Fibroblast of villous mesenchyme (primary cell): ENCODE measurements at regions not wholly inside any gene's neighbourhood (a gene's known extent, or its start where the extent isn't known, plus 50 kb on each side); places are given as distances from the start of the nearest gene placed in this dataset. TPM values are rescaled to one million over a fixed set of nuclear protein-coding genes. Genes with fewer than 3 reads are reported as not detected.
"Not testable (repeated sequence)": the region's sequence is repeated elsewhere in the genome, so short reads cannot be mapped to it uniquely, and the experiment has no call there.

Experiments
- DNase-seq: peaks from one replicate; pipeline ENCODE4 v3.0.0-alpha.2; 2010; ENCODE audit warnings: low read depth
- H3K4me3 ChIP-seq: 2 replicates; pipeline ENCODE4 v1.5.1; 2011; ENCODE audit warnings: low read depth, mild to moderate bottlenecking, low read length
- small RNA-seq: library from RNA; depleted of rRNA; stranded (forward); fragments of <200 nt; gene quantifications from one replicate; pipeline ENCODE3, GENCODE V24; 2012
- TF ChIP-seq, protein P1 (sequence below): IDR thresholded peaks from 2 replicates; pipeline ENCODE4 v1.5.1; 2012; ENCODE audit warnings: low read depth, mild to moderate bottlenecking, low read length; ENCODE audit not compliant: insufficient read depth

DNA sequence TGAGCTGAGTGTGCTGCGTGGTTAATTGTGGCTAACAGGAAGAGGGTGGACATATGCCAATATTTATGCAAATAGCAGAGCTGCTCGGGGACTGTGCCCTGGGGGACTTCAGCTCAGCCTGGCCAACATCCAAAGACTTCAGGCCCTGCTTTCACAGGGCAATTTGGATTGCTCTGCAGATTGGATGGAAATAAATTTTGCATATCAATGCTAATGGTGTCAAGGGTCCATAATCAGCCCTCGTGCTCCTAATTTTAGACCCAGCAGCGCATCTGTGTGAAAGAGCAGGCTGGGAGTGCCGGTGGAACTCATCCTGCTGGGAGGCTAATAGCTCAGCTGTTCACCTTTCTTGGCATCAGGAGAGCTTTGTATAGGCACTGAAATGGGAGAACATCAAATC lies 270.1 kb downstream of the TCERG1L start:
- no peak for DNase-seq
- TF ChIP-seq, protein P1, sequence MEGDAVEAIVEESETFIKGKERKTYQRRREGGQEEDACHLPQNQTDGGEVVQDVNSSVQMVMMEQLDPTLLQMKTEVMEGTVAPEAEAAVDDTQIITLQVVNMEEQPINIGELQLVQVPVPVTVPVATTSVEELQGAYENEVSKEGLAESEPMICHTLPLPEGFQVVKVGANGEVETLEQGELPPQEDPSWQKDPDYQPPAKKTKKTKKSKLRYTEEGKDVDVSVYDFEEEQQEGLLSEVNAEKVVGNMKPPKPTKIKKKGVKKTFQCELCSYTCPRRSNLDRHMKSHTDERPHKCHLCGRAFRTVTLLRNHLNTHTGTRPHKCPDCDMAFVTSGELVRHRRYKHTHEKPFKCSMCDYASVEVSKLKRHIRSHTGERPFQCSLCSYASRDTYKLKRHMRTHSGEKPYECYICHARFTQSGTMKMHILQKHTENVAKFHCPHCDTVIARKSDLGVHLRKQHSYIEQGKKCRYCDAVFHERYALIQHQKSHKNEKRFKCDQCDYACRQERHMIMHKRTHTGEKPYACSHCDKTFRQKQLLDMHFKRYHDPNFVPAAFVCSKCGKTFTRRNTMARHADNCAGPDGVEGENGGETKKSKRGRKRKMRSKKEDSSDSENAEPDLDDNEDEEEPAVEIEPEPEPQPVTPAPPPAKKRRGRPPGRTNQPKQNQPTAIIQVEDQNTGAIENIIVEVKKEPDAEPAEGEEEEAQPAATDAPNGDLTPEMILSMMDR = no peak
- no peak overlapping the region for H3K4me3 ChIP-seq

DNA sequence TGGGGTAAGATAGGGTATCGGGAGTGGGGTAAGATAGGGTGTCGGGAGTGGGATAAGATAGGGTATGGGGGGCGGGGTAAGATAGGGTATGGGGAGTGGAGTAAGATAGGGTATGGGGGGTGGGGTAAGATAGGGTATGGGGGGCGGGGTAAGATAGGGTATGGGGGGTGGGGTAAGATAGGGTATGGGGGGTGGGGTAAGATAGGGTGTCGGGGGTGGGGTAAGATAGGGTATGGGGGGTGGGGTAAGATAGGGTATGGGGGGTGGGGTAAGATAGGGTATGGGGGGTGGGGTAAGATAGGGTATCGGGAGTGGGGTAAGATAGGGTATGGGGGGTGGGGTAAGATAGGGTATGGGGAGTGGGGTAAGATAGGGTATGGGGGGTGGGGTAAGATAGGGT lies 269.5 kb downstream of the TCERG1L start:
- not testable (repeated sequence) for DNase-seq, H3K4me3 ChIP-seq

Small RNA genes lying in the stretch of these regions (small RNA-seq; reads per million reads assigned to genes)
- gene MIR378C (not detected), gene RF00019 (not detected)
